ENCODE measurements at regions not wholly inside any gene's neighbourhood (a gene's known extent, or its start where the extent isn't known, plus 50 kb on each side); places are given as distances from the start of the nearest gene placed in this dataset.

- DNase-seq: no peak
Measured at GRCh38 chr7:49389871-49390479, 383.5 kb upstream of the VWC2 start.

GRCh38 chr7:49396229-49396628 is 377.2 kb upstream of the VWC2 start:
- DNase-seq: no peak

- DNase-seq: no peak
Measured at GRCh38 chr7:49397750-49398149, 375.7 kb upstream of the VWC2 start.

- no peak for DNase-seq
Measured at GRCh38 chr7:49398236-49398635, 375.2 kb upstream of the VWC2 start.

DNA sequence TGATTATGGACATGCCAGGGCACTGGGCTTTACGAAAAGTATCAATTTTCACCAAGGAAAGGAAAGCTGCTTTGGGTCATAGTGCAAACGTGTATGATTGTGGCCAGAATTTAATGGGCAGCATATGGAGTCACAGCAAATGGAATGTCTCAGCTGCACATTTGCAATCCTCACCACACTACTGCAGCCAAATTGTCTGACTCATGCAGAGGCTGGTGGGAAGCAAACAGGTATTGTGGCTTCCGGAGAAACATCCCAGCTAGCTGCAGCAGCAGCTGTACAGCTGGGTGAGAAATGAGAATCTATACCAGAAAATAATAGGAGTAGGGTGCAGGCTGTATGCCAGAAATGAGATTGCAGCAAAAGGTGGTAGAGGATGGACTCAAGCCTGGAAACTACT is 374.7 kb upstream of the VWC2 start:
- no peak for DNase-seq

DNA sequence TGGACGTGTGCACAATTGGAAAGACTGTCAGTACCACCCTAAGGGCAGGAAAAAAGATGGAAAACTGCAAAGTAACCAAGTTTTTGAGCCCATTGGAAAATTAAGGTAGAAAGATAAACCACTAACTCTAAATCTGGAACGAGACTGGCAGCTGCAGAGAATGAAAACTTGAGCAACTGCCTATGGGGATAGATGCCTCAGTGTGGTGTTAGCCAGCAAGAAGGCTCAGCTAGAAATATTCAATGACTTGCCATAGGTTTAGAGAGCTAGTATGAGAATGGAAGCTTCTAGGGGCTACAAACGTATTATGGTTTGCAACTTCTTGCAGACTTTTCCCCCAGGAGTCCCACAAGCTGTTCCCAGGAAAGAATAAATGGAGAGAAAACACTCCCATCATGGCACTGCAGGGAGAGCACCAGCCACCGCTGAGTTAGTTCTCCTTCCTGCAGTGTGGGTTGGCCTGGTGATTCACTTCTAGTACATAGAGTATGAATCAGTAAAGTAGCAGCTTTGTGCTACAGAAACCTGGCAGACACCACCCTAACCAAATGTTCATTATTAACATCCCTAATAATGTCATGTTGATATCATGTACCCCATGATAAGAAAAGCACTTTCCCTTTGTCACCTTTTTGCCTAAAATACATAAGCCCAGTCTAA is 372.4 kb upstream of the VWC2 start:
- no peak for DNase-seq

GRCh38 chr7:49403844-49404243 is 369.6 kb upstream of the VWC2 start:
- no peak for DNase-seq

GRCh38 chr7:49407205-49407604 is 366.2 kb upstream of the VWC2 start:
- DNase-seq: no peak

DNA sequence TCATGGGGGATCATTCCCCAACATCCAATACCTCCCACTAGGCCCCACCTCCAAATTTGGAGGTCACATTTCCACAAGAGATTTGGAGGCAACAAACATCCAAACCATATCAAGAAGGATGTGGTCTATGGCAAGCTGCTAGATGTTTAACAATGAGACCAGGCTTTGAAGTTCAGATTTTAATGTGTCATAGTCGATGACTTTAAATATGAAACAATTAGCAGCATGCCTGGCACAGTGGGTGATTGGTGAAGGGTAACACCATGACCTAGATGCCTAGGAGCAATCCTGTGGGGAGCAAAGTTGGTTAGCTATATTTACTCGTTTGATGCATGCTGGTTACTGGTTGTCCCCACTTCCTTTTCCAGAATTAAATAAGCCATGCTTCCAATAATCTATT is 356.4 kb upstream of the VWC2 start:
- no peak for DNase-seq

GRCh38 chr7:49418963-49419362 is 354.5 kb upstream of the VWC2 start:
- DNase-seq: no peak

DNA sequence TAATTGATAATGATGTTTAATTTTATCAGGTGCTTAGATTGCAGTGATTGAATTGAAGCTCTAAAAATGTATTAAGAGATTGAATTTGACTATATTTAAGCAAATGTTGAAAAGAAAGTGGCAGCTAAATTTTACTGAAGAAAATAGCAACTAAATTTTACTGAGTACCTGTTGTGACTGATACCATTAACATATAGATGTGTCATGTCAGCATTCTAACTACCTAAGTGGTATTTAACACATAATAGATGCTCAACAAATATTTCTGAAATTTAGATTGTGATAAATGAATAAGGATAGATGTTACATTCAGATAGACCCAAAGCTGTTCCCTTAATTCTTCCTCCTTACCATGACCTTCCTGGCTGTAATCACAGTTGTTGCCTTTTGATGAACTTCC is 350.9 kb upstream of the VWC2 start:
- no peak for DNase-seq

DNA sequence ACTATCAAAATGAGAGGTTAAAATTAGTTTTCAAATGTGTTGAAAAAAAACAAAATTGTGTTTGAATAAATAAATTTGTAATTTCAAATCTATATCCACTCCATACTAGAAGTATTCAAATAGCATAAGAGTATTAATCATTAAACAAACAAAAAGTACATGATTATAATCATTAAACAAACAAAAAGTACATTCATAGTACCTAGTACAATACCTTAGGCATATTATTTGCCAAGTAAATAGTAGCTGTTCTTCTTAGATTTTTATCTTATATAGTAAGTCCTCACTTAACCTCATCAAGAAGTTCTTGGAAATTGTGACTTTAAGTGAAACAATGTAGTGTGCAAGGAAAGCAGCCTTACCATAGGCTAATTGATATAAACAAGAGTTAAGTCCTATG is 349.3 kb upstream of the VWC2 start:
- no peak for DNase-seq

- no peak for DNase-seq
Measured at GRCh38 chr7:49425277-49425818, 348.1 kb upstream of the VWC2 start.

DNA sequence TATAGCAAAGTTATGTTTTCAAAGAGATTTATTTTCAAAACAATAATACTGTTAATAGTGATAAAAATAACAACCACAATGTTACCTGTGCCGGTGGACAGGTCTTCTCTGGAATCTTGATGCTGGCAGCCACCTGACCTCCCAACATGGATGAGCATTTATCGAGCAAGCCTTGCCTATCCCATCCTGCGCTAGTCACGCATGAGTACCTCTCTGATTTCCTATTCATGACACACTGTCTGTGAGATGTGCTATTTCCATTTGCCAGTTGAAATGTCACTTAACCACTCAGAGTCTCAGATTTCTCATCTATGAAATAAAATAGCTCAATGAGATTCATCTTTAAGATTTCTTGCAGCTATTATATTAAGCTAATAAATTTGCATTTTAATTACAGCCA is 341.2 kb upstream of the VWC2 start:
- no peak for DNase-seq

GRCh38 chr7:49433794-49434193 is 339.6 kb upstream of the VWC2 start:
- DNase-seq: no peak

DNA sequence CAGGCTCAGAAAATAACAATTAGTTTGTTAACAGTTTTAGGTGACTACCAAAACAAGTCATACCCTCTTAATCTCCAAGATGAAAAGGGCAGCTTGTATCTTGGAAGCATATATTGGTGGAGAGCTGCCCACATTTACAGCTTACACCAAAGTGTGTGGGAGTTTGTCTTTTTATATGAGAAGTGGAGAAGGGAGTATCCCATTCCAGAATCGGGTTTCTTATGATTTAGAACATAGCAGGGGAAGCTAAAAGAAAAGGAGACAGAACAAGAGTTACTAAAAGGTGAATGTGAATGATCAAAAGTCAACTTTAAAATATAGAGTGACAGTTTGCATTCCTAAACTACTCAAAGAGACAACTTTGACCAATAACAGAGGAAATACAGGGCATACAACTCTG is 338.6 kb upstream of the VWC2 start:
- DNase-seq: no peak

DNA sequence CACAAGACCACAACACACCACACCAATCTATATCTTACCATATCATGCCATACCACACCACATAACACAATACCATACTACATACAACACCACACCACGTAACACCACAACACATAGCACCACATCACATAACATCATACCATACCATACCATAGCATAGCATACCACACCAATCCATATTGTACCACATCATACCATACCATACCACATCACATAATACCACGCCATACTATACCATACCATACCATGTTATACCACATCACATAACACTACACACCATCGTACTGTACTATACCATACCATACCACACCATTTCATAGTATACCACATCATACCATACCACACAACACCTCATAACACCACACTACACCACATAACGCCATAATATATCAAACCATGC is 335.2 kb upstream of the VWC2 start:
- DNase-seq: no peak

DNA sequence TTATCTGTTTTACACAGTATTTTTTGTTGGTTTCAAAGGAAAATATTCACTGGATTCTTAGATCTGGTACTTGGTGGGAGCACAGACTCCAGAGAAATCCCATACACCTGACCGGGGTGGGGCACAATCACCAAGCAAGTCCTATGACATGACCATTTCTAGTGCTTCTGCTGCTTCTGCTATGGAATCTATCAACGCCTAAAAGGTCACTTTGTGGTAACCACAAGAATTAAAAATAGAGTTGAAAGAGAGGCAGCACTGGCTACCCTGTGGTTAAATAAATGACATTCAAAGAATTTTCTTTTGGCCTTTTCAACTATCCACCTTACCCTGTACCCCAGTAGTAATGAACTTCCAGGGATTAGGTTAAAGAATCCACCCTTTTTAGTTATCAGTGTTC is 329.9 kb upstream of the VWC2 start:
- no peak for DNase-seq

- DNase-seq: no peak
Measured at GRCh38 chr7:49453486-49453885, 320.0 kb upstream of the VWC2 start.

DNA sequence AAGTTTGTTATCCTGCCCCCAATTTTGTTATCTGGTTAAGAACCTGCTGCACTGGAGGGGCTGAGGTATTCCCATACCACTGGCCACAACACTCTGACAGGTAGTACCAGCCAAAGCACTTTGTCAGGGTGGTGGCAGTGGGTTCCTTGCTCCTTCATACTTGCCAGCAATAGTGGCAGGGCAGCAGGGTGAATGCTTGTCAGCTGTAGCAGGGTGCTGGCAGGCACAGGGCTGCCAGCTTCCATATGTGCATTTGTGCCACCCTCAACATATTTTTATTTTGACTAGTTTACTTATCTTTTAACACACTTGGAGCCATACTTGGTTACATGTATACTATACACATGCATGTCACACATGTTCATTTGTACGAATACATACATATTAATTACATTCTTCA is 294.0 kb upstream of the VWC2 start:
- no peak for DNase-seq

GRCh38 chr7:49479936-49480544 is 293.4 kb upstream of the VWC2 start:
- no peak for DNase-seq

DNA sequence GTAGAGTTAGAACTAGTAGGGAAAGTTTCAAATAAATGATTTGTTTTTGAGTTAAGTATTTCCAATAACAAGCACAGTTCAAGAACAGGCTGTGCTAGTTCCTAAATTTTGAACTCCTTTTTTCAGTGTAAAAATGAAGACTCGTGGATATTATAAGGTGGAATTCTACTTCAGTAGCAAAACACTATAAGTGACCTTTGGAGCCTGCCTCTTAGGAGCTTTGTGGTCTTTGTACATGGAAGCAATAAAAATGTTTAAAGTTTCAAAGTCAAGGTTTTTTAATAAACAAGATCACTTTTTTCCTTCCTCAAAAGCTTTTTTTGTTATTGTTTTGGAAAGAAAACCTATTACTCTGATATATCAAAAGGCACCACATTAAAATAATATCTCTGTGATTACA is 292.4 kb upstream of the VWC2 start:
- no peak for DNase-seq

- no peak for DNase-seq
Measured at GRCh38 chr7:49483142-49483541, 290.3 kb upstream of the VWC2 start.

GRCh38 chr7:49486974-49487829 is 286.2 kb upstream of the VWC2 start:
- DNase-seq: no peak
